NB4 (cell line): ENCODE measurements at regions not wholly inside any gene's neighbourhood (a gene's known extent, or its start where the extent isn't known, plus 50 kb on each side); places are given as distances from the start of the nearest gene placed in this dataset.

Experiments
- DNase-seq: peaks from one replicate; pipeline ENCODE4 v3.0.0; 2010; ENCODE audit warnings: low read depth
- H3K4me3 ChIP-seq: one replicate; pipeline ENCODE4 v1.5.1; 2011; ENCODE audit warnings: mild to moderate bottlenecking, low read depth, low read length, moderate library complexity
- CTCF ChIP-seq: IDR thresholded peaks from one replicate; pipeline ENCODE4 v1.5.1; 2012; ENCODE audit warnings: low read depth, low read length
- MYC ChIP-seq: IDR thresholded peaks from 2 replicates; pipeline ENCODE4 v1.6.1; 2011; ENCODE audit warnings: low read depth, low read length
- POLR2A ChIP-seq: IDR thresholded peaks from 2 replicates; pipeline ENCODE4 v1.6.1; 2011; ENCODE audit warnings: mild to moderate bottlenecking; ENCODE audit not compliant: insufficient read length; ENCODE audit errors: extremely low read depth
- TF ChIP-seq, protein P1 (sequence below): IDR thresholded peaks from 2 replicates; pipeline ENCODE4 v1.6.1; 2011; ENCODE audit warnings: low read depth, low read length

- no peak overlapping the region for H3K4me3 ChIP-seq
- DNase-seq, result peak; percentile 2
- TF ChIP-seq CTCF, result no peak
- no peak for TF ChIP-seq MYC
- no peak for TF ChIP-seq POLR2A
- TF ChIP-seq, protein P1, sequence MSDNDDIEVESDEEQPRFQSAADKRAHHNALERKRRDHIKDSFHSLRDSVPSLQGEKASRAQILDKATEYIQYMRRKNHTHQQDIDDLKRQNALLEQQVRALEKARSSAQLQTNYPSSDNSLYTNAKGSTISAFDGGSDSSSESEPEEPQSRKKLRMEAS, result no peak
Observed at GRCh38 chr4:173943547-173943946, 339.9 kb downstream of the FBXO8 start.

- TF ChIP-seq POLR2A (no peak), MYC (no peak), CTCF (no peak)
- TF ChIP-seq, protein P1, result no peak
- no peak for DNase-seq
- H3K4me3 ChIP-seq, result no peak overlapping the region
Observed at GRCh38 chr4:173940146-173940545, 343.3 kb downstream of the FBXO8 start.

DNA sequence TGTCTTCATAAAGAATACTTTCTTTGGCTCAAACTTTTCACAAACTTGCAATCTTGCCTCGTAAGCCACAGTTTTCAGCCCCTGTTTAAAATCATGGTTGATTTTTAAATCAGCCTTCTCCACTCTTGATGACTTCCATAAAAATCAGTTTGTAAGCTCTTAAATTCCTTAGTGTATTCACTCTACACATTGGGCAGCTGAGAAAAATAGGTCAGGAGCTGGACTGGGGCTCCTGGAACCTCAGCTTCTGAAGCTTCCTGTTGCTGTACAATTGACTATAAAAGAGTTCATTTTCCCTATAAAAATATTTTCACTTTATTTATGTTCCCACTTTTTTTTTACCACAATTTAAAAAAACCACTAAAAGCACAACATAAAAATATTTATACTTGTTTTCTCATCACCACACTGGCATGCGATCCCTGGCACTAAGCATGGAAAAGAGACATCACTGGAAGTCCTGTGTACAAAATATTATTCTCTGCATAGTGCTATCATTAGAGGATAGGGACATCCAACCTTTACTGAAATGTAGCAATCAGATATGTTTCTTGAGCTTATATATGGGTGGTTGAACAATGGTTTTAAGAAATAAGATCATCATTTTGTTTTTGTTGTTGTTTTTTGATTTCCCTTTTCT, 345.7 kb downstream of the FBXO8 start:
- H3K4me3 ChIP-seq, result no peak overlapping the region
- TF ChIP-seq POLR2A (no peak), CTCF (no peak), MYC (no peak)
- TF ChIP-seq, protein P1, result no peak
- no peak for DNase-seq

DNA sequence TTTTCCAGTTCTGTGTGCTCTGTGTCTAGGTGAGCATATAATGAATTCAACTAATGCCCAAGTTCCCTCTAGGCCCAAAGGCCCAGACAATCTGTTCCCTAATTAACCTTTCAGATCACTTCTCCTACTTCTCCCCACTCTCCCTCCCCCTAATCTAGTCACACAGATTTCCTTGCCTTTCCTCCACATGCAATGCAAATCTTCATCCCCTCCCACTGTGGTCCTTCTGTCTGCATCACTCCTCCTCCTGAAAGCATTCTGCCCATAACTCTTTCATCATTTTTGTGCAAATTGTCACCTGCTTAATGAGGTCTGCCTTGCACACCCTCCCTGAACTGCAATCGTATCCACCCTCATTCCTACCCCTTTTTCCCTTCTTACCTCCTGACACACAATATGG, 346.6 kb downstream of the FBXO8 start:
- no peak overlapping the region for H3K4me3 ChIP-seq
- no peak for TF ChIP-seq MYC
- TF ChIP-seq CTCF, result no peak
- no peak for TF ChIP-seq POLR2A
- TF ChIP-seq, protein P1, result no peak
- DNase-seq, result no peak

GRCh38 chr4:173935622-173936405, 347.7 kb downstream of the FBXO8 start:
- DNase-seq, result no peak
- TF ChIP-seq POLR2A (no peak), CTCF (no peak), MYC (no peak)
- TF ChIP-seq, protein P1, result no peak
- no peak overlapping the region for H3K4me3 ChIP-seq
